ENCODE measurements at regions not wholly inside any gene's neighbourhood (a gene's known extent, or its start where the extent isn't known, plus 50 kb on each side); places are given as distances from the start of the nearest gene placed in this dataset.

GRCh38 chr7:149662591-149663095 lies 110.7 kb downstream of the ZNF467 start:
- TF ChIP-seq CTCF (IDR thresholded peaks at IDR 0.05), result peak; percentile 33; the same call in 1 of the 2 replicates

GRCh38 chr7:149655784-149656183 lies 117.6 kb downstream of the ZNF467 start:
- no peak for TF ChIP-seq CTCF (IDR thresholded peaks at IDR 0.05)

GRCh38 chr7:149654588-149654987 lies 118.8 kb downstream of the ZNF467 start:
- no peak for TF ChIP-seq CTCF (IDR thresholded peaks at IDR 0.05)

GRCh38 chr7:149644754-149645153 lies 128.6 kb downstream of the ZNF467 start:
- no peak for TF ChIP-seq CTCF (IDR thresholded peaks at IDR 0.05)

GRCh38 chr7:149642589-149642988 lies 130.8 kb downstream of the ZNF467 start:
- TF ChIP-seq CTCF (IDR thresholded peaks at IDR 0.05), result no peak

- TF ChIP-seq CTCF (IDR thresholded peaks at IDR 0.05), result no peak
Observed at GRCh38 chr7:149638566-149639320, 134.6 kb downstream of the ZNF467 start.

GRCh38 chr7:149637911-149638565 lies 135.3 kb downstream of the ZNF467 start:
- TF ChIP-seq CTCF (IDR thresholded peaks at IDR 0.05), result no peak
